Type B pancreatic cell (in vitro differentiated cells): ENCODE measurements at regions not wholly inside any gene's neighbourhood (a gene's known extent, or its start where the extent isn't known, plus 50 kb on each side); places are given as distances from the start of the nearest gene placed in this dataset.

Source experiments
- DNase-seq: peaks from one replicate; pipeline ENCODE4 v3.0.0; 2021; ENCODE audit warnings: mixed read lengths; ENCODE audit not compliant: unreplicated experiment; ENCODE audit errors: extremely low spot score
- H3K27ac Mint-ChIP-seq: 2 replicates; pipeline ENCODE4 v1.8.0; 2021; ENCODE audit warnings: mild to moderate bottlenecking, mixed read lengths
- H3K27me3 Mint-ChIP-seq: 2 replicates; pipeline ENCODE4 v1.8.0; 2021; ENCODE audit warnings: mixed read lengths
- H3K36me3 Mint-ChIP-seq: 2 replicates; pipeline ENCODE4 v1.8.0; 2021; ENCODE audit warnings: mixed read lengths
- H3K4me1 Mint-ChIP-seq: one replicate; pipeline ENCODE4 v1.8.0; 2021; ENCODE audit warnings: mixed read lengths; ENCODE audit not compliant: unreplicated experiment
- H3K4me3 Mint-ChIP-seq: 2 replicates; pipeline ENCODE4 v1.8.0; 2021; ENCODE audit warnings: mild to moderate bottlenecking, mixed read lengths
- H3K9me3 Mint-ChIP-seq: 2 replicates; pipeline ENCODE4 v1.8.0; 2021; ENCODE audit warnings: mixed read lengths
- CTCF ChIP-seq: fragments of 200-600 bp; sonication (generic); conservative IDR thresholded peaks from 2 replicates; pipeline ENCODE4 v1.5.0; 2021; ENCODE audit warnings: antibody characterized with exemption, mild to moderate bottlenecking

GRCh38 chr10:112092519-112092918 is 91.0 kb downstream of the GPAM start:
- Mint-ChIP-seq H3K9me3 (no peaks in the 10 kb centered on the region), H3K4me3 (no peak overlapping the region), H3K36me3 (no peaks in the 10 kb centered on the region), H3K4me1 (peaks cover 4% of the 10 kb centered on the region), H3K27ac (no peak overlapping the region), H3K27me3 (peaks cover 18% of the 10 kb centered on the region)
- no peak for TF ChIP-seq CTCF
- DNase-seq = no peak

GRCh38 chr10:112094984-112095383 is 88.6 kb downstream of the GPAM start:
- Mint-ChIP-seq H3K4me3 (no peak overlapping the region), H3K9me3 (no peaks in the 10 kb centered on the region), H3K27ac (no peak overlapping the region), H3K4me1 (no peaks in the 10 kb centered on the region), H3K27me3 (peaks cover 12% of the 10 kb centered on the region), H3K36me3 (no peaks in the 10 kb centered on the region)
- no peak for DNase-seq
- no peak for TF ChIP-seq CTCF

GRCh38 chr10:112095731-112096130 is 87.8 kb downstream of the GPAM start:
- Mint-ChIP-seq H3K36me3 (no peaks in the 10 kb centered on the region), H3K4me1 (no peaks in the 10 kb centered on the region), H3K27ac (no peak overlapping the region), H3K27me3 (peaks cover 12% of the 10 kb centered on the region), H3K9me3 (no peaks in the 10 kb centered on the region), H3K4me3 (no peak overlapping the region)
- TF ChIP-seq CTCF = no peak
- no peak for DNase-seq

- H3K27me3 Mint-ChIP-seq = peaks cover 6% of the 10 kb centered on the region
- TF ChIP-seq CTCF = no peak
- H3K4me1 Mint-ChIP-seq = no peaks in the 10 kb centered on the region
- H3K9me3 Mint-ChIP-seq = peaks cover 4% of the 10 kb centered on the region
- H3K27ac Mint-ChIP-seq = no peak overlapping the region
- H3K4me3 Mint-ChIP-seq = no peak overlapping the region
- DNase-seq = no peak
- no peaks in the 10 kb centered on the region for H3K36me3 Mint-ChIP-seq
Observed at GRCh38 chr10:112098682-112099081, 84.9 kb downstream of the GPAM start.
